H1 (cell line): ENCODE measurements at regions not wholly inside any gene's neighbourhood (a gene's known extent, or its start where the extent isn't known, plus 50 kb on each side); places are given as distances from the start of the nearest gene placed in this dataset.

Experiments used
- CTCF ChIA-PET: fragments of 300-600 bp; sonication (Branson Sonifier 250); formaldehyde crosslinking; loops from one replicate; lab custom pipeline; 2021; ENCODE audit not compliant: partially characterized antibody; lab: Charles Lee
- POLR2A ChIA-PET: fragments of 300-600 bp; sonication (Branson Sonifier 250); formaldehyde crosslinking; loops from one replicate; lab custom pipeline; 2021; ENCODE audit warnings: inconsistent platforms; ENCODE audit not compliant: partially characterized antibody; lab: Charles Lee
- DNase-seq, 2 experiments: peaks; one replicate each; pipeline versions ENCODE4 v3.0.0 to v3.0.0-alpha.2; 2010 to 2022; ENCODE audit warnings: low spot score in 2 of 2, low read depth in 1 of 2, mixed read lengths in 1 of 2
- FAIRE-seq: peaks from 2 replicates; lab custom pipeline; 2011; peaks lifted over from hg19 to GRCh38; lab: Jason Lieb, UNC
- H2AFZ ChIP-seq: 2 replicates; pipeline ENCODE4 v1.8.1; 2012; ENCODE audit warnings: low read length, inconsistent platforms
- H2AK5ac ChIP-seq: 2 replicates; pipeline ENCODE4 v1.6.1; 2013; ENCODE audit warnings: low read depth, low read length
- H2BK120ac ChIP-seq: replicated peaks from 2 replicates; pipeline ENCODE3; 2013; ENCODE audit warnings: low read depth, low read length, inconsistent platforms
- H2BK12ac ChIP-seq: 2 replicates; pipeline ENCODE4 v1.6.1; 2013; ENCODE audit warnings: low read depth, low read length
- H2BK15ac ChIP-seq: 2 replicates; pipeline ENCODE4 v1.6.1; 2013; ENCODE audit warnings: low read length
- H2BK20ac ChIP-seq: 2 replicates; pipeline ENCODE4 v1.6.1; 2013; ENCODE audit warnings: low read length
- H2BK5ac ChIP-seq: 2 replicates; pipeline ENCODE4 v1.6.1; 2013; ENCODE audit warnings: low read depth, low read length
- H3K14ac ChIP-seq: 2 replicates; pipeline ENCODE4 v1.6.1; 2013; ENCODE audit warnings: inconsistent platforms; ENCODE audit not compliant: insufficient read length
- H3K18ac ChIP-seq: 2 replicates; pipeline ENCODE4 v1.6.1; 2013; ENCODE audit warnings: low read length; ENCODE audit errors: extremely low read depth
- H3K23ac ChIP-seq: 2 replicates; pipeline ENCODE4 v1.6.1; 2013; ENCODE audit warnings: inconsistent platforms; ENCODE audit not compliant: insufficient read length
- H3K23me2 ChIP-seq: 2 replicates; pipeline ENCODE4 v1.6.1; 2013; ENCODE audit warnings: low read depth, low read length
- H3K27ac ChIP-seq: 2 replicates; pipeline ENCODE4 v1.6.1; 2011; ENCODE audit warnings: low read depth, low read length, inconsistent platforms
- H3K27me3 ChIP-seq, 4 experiments: replicated peaks in 1 of 4; 1 replicate in 1 of 4; 2 replicates in 3 of 4; pipeline versions ENCODE4 v1.6.1 to v1.8.1; 2011 to 2013; ENCODE audit warnings: low read length in 3 of 4, mild to moderate bottlenecking in 3 of 4, inconsistent platforms in 2 of 4, mixed read lengths in 2 of 4, moderate library complexity in 1 of 4; ENCODE audit not compliant: control insufficient read depth in 3 of 4, insufficient read depth in 3 of 4; ENCODE audit errors: extremely low read depth in 1 of 4
- H3K36me3 ChIP-seq, 4 experiments: 2 replicates each; pipeline versions ENCODE4 v1.6.1 to v1.8.1; 2011 to 2013; ENCODE audit warnings: mild to moderate bottlenecking in 4 of 4, low read length in 3 of 4, moderate library complexity in 2 of 4, control low read depth in 1 of 4, inconsistent platforms in 1 of 4; ENCODE audit not compliant: insufficient read depth in 4 of 4, control insufficient read depth in 2 of 4
- H3K4ac ChIP-seq: replicated peaks from 2 replicates; pipeline ENCODE3; 2013; ENCODE audit warnings: low read length, low read depth, mixed read lengths, inconsistent platforms; ENCODE audit not compliant: insufficient read length
- H3K4me1 ChIP-seq, 4 experiments: replicated peaks in 1 of 4; 1 replicate in 1 of 4; 2 replicates in 3 of 4; pipeline versions ENCODE4 v1.6.1 to v1.8.1; 2011 to 2013; ENCODE audit warnings: low read length in 3 of 4, inconsistent platforms in 2 of 4, mixed read lengths in 1 of 4; ENCODE audit not compliant: insufficient read depth in 4 of 4, control insufficient read depth in 3 of 4
- H3K4me2 ChIP-seq, 2 experiments: 2 replicates each; pipeline versions ENCODE4 v1.6.1 to v1.8.1; 2011 to 2013; ENCODE audit warnings: low read depth in 2 of 2, low read length in 2 of 2, control low read depth in 1 of 2, inconsistent platforms in 1 of 2, mild to moderate bottlenecking in 1 of 2; ENCODE audit not compliant: insufficient read depth in 1 of 2
- H3K4me3 ChIP-seq, 4 experiments: fragments of 200-600, 300-600 bp in 1 of 4; sonication (generic), shearing (Covaris generic), sonication (Bioruptor Twin) in 1 of 4; 2 replicates each; pipeline versions ENCODE4 v1.5.1 to v1.8.1; 2011 to 2016; ENCODE audit warnings: low read length in 4 of 4, low read depth in 3 of 4, control low read depth in 2 of 4, inconsistent platforms in 2 of 4, mild to moderate bottlenecking in 2 of 4, mixed read lengths in 1 of 4, moderate library complexity in 1 of 4; ENCODE audit not compliant: insufficient read depth in 2 of 4; ENCODE audit errors: extremely low read depth in 1 of 4
- H3K56ac ChIP-seq: replicated peaks from 2 replicates; pipeline ENCODE3; 2013; ENCODE audit warnings: low read depth, mild to moderate bottlenecking, mixed read lengths, low read length, inconsistent platforms; ENCODE audit not compliant: insufficient read length
- H3K79me1 ChIP-seq: 2 replicates; pipeline ENCODE4 v1.6.1; 2013; ENCODE audit warnings: low read depth, low read length, control low read depth
- H3K79me2 ChIP-seq, 2 experiments: 2 replicates each; pipeline versions ENCODE4 v1.6.1 to v1.8.1; 2012 to 2013; ENCODE audit warnings: low read length in 2 of 2, mild to moderate bottlenecking in 2 of 2, inconsistent platforms in 1 of 2; ENCODE audit not compliant: insufficient read depth in 2 of 2, control insufficient read depth in 1 of 2
- H3K9ac ChIP-seq, 4 experiments: replicated peaks in 1 of 4; 1 replicate in 1 of 4; 2 replicates in 3 of 4; pipeline versions ENCODE4 v1.6.1 to v1.8.1; 2011 to 2013; ENCODE audit warnings: low read depth in 3 of 4, low read length in 3 of 4, control low read depth in 2 of 4, mild to moderate bottlenecking in 2 of 4, moderate library complexity in 2 of 4, inconsistent platforms in 1 of 4; ENCODE audit errors: extremely low read depth in 1 of 4
- H3K9me3 ChIP-seq, 2 experiments: 2 replicates each; pipeline versions ENCODE4 v1.6.1 to v1.8.1; 2012 to 2013; ENCODE audit warnings: mild to moderate bottlenecking in 2 of 2, moderate library complexity in 2 of 2, control low read depth in 1 of 2, inconsistent platforms in 1 of 2, low read depth in 1 of 2, low read length in 1 of 2, mixed read lengths in 1 of 2; ENCODE audit not compliant: insufficient read depth in 2 of 2
- H4K20me1 ChIP-seq, 2 experiments: replicated peaks in 1 of 2; 2 replicates each; pipeline versions ENCODE3 to v1.8.1; 2011 to 2013; ENCODE audit warnings: inconsistent platforms in 2 of 2, low read length in 2 of 2, mild to moderate bottlenecking in 1 of 2; ENCODE audit not compliant: insufficient read depth in 2 of 2, control insufficient read depth in 1 of 2
- H4K5ac ChIP-seq: 2 replicates; pipeline ENCODE4 v1.6.1; 2013; ENCODE audit warnings: low read length, low read depth, mixed read lengths, inconsistent platforms; ENCODE audit not compliant: insufficient read length
- H4K8ac ChIP-seq: 2 replicates; pipeline ENCODE4 v1.8.0; 2013; ENCODE audit warnings: mild to moderate bottlenecking, moderate library complexity, low read length, inconsistent platforms; ENCODE audit not compliant: insufficient read depth; ENCODE audit errors: extremely low read depth
- H4K91ac ChIP-seq: replicated peaks from 2 replicates; pipeline ENCODE3; 2013; ENCODE audit warnings: low read length, mixed read lengths, inconsistent platforms; ENCODE audit not compliant: insufficient read length
- CHD2 ChIP-seq: IDR thresholded peaks from 2 replicates; pipeline ENCODE4 v1.6.1; 2012; ENCODE audit warnings: low read length, improper control_type of control experiment
- CTBP2 ChIP-seq: IDR thresholded peaks from 2 replicates; pipeline ENCODE4 v1.7.0; 2011; ENCODE audit warnings: borderline replicate concordance, mild to moderate bottlenecking, moderate library complexity, mixed read lengths, low read length; ENCODE audit not compliant: insufficient read depth, insufficient read length
- GABPA ChIP-seq: IDR thresholded peaks from 2 replicates; pipeline ENCODE4 v1.6.1; 2011; ENCODE audit warnings: mild to moderate bottlenecking, low read length, moderate library complexity, borderline replicate concordance; ENCODE audit not compliant: insufficient read depth
- JUN ChIP-seq: IDR thresholded peaks from 2 replicates; pipeline ENCODE4 v1.6.1; 2011; ENCODE audit warnings: low read depth, mild to moderate bottlenecking, improper control_type of control experiment, low read length
- KDM5A ChIP-seq: fragments of 200-600 bp; IDR thresholded peaks from 2 replicates; pipeline ENCODE4 v1.7.1; 2012; ENCODE audit warnings: mild to moderate bottlenecking, low read length, inconsistent platforms, mixed read lengths
- RAD21 ChIP-seq, 2 experiments: IDR thresholded peaks in 1 of 2; conservative IDR thresholded peaks in 1 of 2; 2 replicates each; pipeline ENCODE4 v1.6.1; 2011; ENCODE audit warnings: low read depth in 2 of 2, low read length in 2 of 2, improper control_type of control experiment in 1 of 2, inconsistent platforms in 1 of 2, mild to moderate bottlenecking in 1 of 2, moderate library complexity in 1 of 2
- RFX5 ChIP-seq: IDR thresholded peaks from 2 replicates; pipeline ENCODE4 v1.6.1; 2011; ENCODE audit warnings: low read depth, low read length, improper control_type of control experiment, borderline replicate concordance
- ZNF274 ChIP-seq: IDR thresholded peaks from 2 replicates; pipeline ENCODE4 v1.7.0; 2012; ENCODE audit warnings: low read length, borderline replicate concordance; ENCODE audit errors: extremely low read depth
- WGBS, 2 experiments: shearing (Covaris generic) in 1 of 2; methylation state at CpG; one replicate each; pipeline versions ENCODE4 v1.1.6 to v1.1.7; 2013 to 2015; ENCODE audit warnings: low lambda C conversion rate in 2 of 2, mixed read lengths in 2 of 2, inconsistent platforms in 1 of 2, low coverage in 1 of 2, missing lambda C conversion rate in 1 of 2; ENCODE audit not compliant: insufficient replicate concordance in 2 of 2, insufficient coverage in 1 of 2, insufficient read length in 1 of 2; ENCODE audit errors: extremely low coverage in 1 of 2, missing lambda C conversion rate in 1 of 2; 5-methylcytosine and 5-hydroxymethylcytosine counted together
- TF ChIP-seq, protein P1 (sequence below): IDR thresholded peaks from 2 replicates; pipeline ENCODE4 v1.6.1; 2012; ENCODE audit warnings: inconsistent platforms
- TF ChIP-seq, protein P2 (sequence below): IDR thresholded peaks from 2 replicates; pipeline ENCODE4 v1.6.1; 2012; ENCODE audit warnings: inconsistent platforms

DNA sequence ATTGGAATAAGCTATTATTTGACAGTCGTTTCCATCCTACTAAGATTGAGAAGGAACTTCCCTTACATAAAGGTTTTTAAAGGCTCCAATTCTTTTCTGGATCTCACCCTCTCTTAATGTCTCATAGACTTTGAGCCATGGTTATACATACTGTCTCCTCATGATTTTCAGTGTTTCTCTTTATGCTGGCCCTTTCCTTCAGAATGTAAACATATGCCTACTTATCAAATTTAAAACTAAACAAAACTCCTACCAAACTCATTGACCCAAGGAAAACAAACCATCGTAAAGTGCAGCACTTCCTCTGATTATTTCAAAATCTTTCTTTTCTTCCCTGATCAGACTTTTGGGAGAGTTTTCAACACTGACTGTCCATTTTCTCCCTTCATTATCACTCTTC is 163.4 kb upstream of the DPYD start:
- ChIA-PET CTCF (no interaction called here), POLR2A (no interaction called here)
- no peak overlapping the region for H3K23ac ChIP-seq
- H4K20me1 ChIP-seq, result no peaks in the 10 kb centered on the region
- no peak overlapping the region for H2BK15ac ChIP-seq
- no peak overlapping the region for H3K4me2 ChIP-seq
- no peak overlapping the region for H2AFZ ChIP-seq
- H2AK5ac ChIP-seq, result no peak overlapping the region
- H2BK120ac ChIP-seq, result no peak overlapping the region
- TF ChIP-seq, protein P1, sequence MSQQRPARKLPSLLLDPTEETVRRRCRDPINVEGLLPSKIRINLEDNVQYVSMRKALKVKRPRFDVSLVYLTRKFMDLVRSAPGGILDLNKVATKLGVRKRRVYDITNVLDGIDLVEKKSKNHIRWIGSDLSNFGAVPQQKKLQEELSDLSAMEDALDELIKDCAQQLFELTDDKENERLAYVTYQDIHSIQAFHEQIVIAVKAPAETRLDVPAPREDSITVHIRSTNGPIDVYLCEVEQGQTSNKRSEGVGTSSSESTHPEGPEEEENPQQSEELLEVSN, result no peak
- TF ChIP-seq CTBP2 (no peak), GABPA (no peak), ZNF274 (no peak), RFX5 (no peak), JUN (no peak), RAD21 (IDR thresholded peaks at IDR 0.05 in 1 of 2, conservative IDR thresholded peaks at IDR 0.05 in 1 of 2; ENCODE audit: low read depth in 2 of 2, low read length in 2 of 2) (no peak), CHD2 (no peak), KDM5A (no peak)
- TF ChIP-seq, protein P2, sequence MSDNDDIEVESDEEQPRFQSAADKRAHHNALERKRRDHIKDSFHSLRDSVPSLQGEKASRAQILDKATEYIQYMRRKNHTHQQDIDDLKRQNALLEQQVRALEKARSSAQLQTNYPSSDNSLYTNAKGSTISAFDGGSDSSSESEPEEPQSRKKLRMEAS, result no peak
- no peak overlapping the region for H3K27ac ChIP-seq
- H2BK5ac ChIP-seq, result no peak overlapping the region
- H2BK20ac ChIP-seq, result no peak overlapping the region
- no peak overlapping the region for H3K9ac ChIP-seq
- H3K18ac ChIP-seq, result no peak overlapping the region
- H2BK12ac ChIP-seq, result no peak overlapping the region
- no peak overlapping the region for H3K56ac ChIP-seq
- no peaks in the 10 kb centered on the region for H3K27me3 ChIP-seq
- DNase-seq (no peak), FAIRE-seq (no peak)
- H4K5ac ChIP-seq, result no peak overlapping the region
- H3K23me2 ChIP-seq, result no peaks in the 10 kb centered on the region
- H3K36me3 ChIP-seq, result no peaks in the 10 kb centered on the region
- H4K8ac ChIP-seq, result no peak overlapping the region
- no peak overlapping the region for H3K14ac ChIP-seq
- no peak overlapping the region for H4K91ac ChIP-seq
- no peaks in the 10 kb centered on the region for H3K9me3 ChIP-seq
- no peaks in the 10 kb centered on the region for H3K79me1 ChIP-seq
- H3K79me2 ChIP-seq, result no peaks in the 10 kb centered on the region
- peaks cover 0 to 2% (median 0%) of the 10 kb centered on the region in 4 experiments; a peak in 1 of 7 replicates for H3K4me1 ChIP-seq
- WGBS, 2 experiments, result 93% methylated on average over 2 of the region's 2 CpGs; no CpG with 5 or more reads in 1 of the 2 experiments
- no peak overlapping the region for H3K4me3 ChIP-seq
- H3K4ac ChIP-seq, result no peak overlapping the region
